ENCODE measurements at regions not wholly inside any gene's neighbourhood (a gene's known extent, or its start where the extent isn't known, plus 50 kb on each side); places are given as distances from the start of the nearest gene placed in this dataset.

- H3K4me3 ChIP-seq (ENCODE audit: low read length) = no peak overlapping the region
- H3K27me3 ChIP-seq (ENCODE audit: insufficient read depth, low read length) = no peaks in the 10 kb centered on the region
- no peak overlapping the region for H3K9ac ChIP-seq (ENCODE audit: low read depth, low read length)
- no peaks in the 10 kb centered on the region for H3K36me3 ChIP-seq (ENCODE audit: insufficient read depth, low read depth, low read length)
- no peaks in the 10 kb centered on the region for H3K4me1 ChIP-seq (ENCODE audit: insufficient read depth, low read length)
- no peaks in the 10 kb centered on the region; the same call in 1 of the 2 replicates for H3K9me3 ChIP-seq (ENCODE audit: insufficient read depth, low read depth, low read length)
- no peak overlapping the region for H3K27ac ChIP-seq (ENCODE audit: low read length)
Measured at GRCh38 chr13:89900104-89900765, 1447.3 kb upstream of the MIR17HG start.

- Histone ChIP-seq H3K9me3 (ENCODE audit: insufficient read depth, low read depth, low read length) (no peaks in the 10 kb centered on the region; the same call in 1 of the 2 replicates), H3K9ac (ENCODE audit: low read depth, low read length) (no peak overlapping the region), H3K4me3 (ENCODE audit: low read length) (no peak overlapping the region), H3K4me1 (ENCODE audit: insufficient read depth, low read length) (no peaks in the 10 kb centered on the region), H3K27me3 (ENCODE audit: insufficient read depth, low read length) (no peaks in the 10 kb centered on the region), H3K36me3 (ENCODE audit: insufficient read depth, low read depth, low read length) (no peaks in the 10 kb centered on the region), H3K27ac (ENCODE audit: low read length) (no peak overlapping the region)
Measured at GRCh38 chr13:89902223-89902622, 1445.3 kb upstream of the MIR17HG start.

- H3K27ac ChIP-seq (ENCODE audit: low read length) = no peak overlapping the region
- no peaks in the 10 kb centered on the region for H3K36me3 ChIP-seq (ENCODE audit: insufficient read depth, low read depth, low read length)
- no peaks in the 10 kb centered on the region for H3K4me1 ChIP-seq (ENCODE audit: insufficient read depth, low read length)
- H3K27me3 ChIP-seq (ENCODE audit: insufficient read depth, low read length) = no peaks in the 10 kb centered on the region
- H3K9ac ChIP-seq (ENCODE audit: low read depth, low read length) = no peak overlapping the region
- H3K9me3 ChIP-seq (ENCODE audit: insufficient read depth, low read depth, low read length) = no peaks in the 10 kb centered on the region; the same call in 1 of the 2 replicates
- no peak overlapping the region for H3K4me3 ChIP-seq (ENCODE audit: low read length)
Measured at GRCh38 chr13:89903115-89903514, 1444.4 kb upstream of the MIR17HG start.

- Histone ChIP-seq H3K27me3 (ENCODE audit: insufficient read depth, low read length) (no peaks in the 10 kb centered on the region), H3K27ac (ENCODE audit: low read length) (no peak overlapping the region), H3K36me3 (ENCODE audit: insufficient read depth, low read depth, low read length) (no peaks in the 10 kb centered on the region), H3K4me3 (ENCODE audit: low read length) (no peak overlapping the region), H3K9me3 (ENCODE audit: insufficient read depth, low read depth, low read length) (no peaks in the 10 kb centered on the region), H3K9ac (ENCODE audit: low read depth, low read length) (no peak overlapping the region), H3K4me1 (ENCODE audit: insufficient read depth, low read length) (no peaks in the 10 kb centered on the region)
Measured at GRCh38 chr13:89910166-89910565, 1437.3 kb upstream of the MIR17HG start.

- H3K4me3 ChIP-seq (ENCODE audit: low read length) = no peak overlapping the region
- no peaks in the 10 kb centered on the region for H3K4me1 ChIP-seq (ENCODE audit: insufficient read depth, low read length)
- no peak overlapping the region for H3K9ac ChIP-seq (ENCODE audit: low read depth, low read length)
- no peaks in the 10 kb centered on the region for H3K36me3 ChIP-seq (ENCODE audit: insufficient read depth, low read depth, low read length)
- H3K9me3 ChIP-seq (ENCODE audit: insufficient read depth, low read depth, low read length) = no peaks in the 10 kb centered on the region
- no peak overlapping the region for H3K27ac ChIP-seq (ENCODE audit: low read length)
- no peaks in the 10 kb centered on the region for H3K27me3 ChIP-seq (ENCODE audit: insufficient read depth, low read length)
Measured at GRCh38 chr13:89916551-89916950, 1430.9 kb upstream of the MIR17HG start.

GRCh38 chr13:89920461-89920860, 1427.0 kb upstream of the MIR17HG start:
- no peaks in the 10 kb centered on the region for H3K9me3 ChIP-seq (ENCODE audit: insufficient read depth, low read depth, low read length)
- no peak overlapping the region for H3K27ac ChIP-seq (ENCODE audit: low read length)
- no peaks in the 10 kb centered on the region for H3K36me3 ChIP-seq (ENCODE audit: insufficient read depth, low read depth, low read length)
- H3K4me1 ChIP-seq (ENCODE audit: insufficient read depth, low read length) = no peaks in the 10 kb centered on the region
- H3K27me3 ChIP-seq (ENCODE audit: insufficient read depth, low read length) = no peaks in the 10 kb centered on the region
- no peak overlapping the region for H3K9ac ChIP-seq (ENCODE audit: low read depth, low read length)
- H3K4me3 ChIP-seq (ENCODE audit: low read length) = no peak overlapping the region

- no peaks in the 10 kb centered on the region for H3K9me3 ChIP-seq (ENCODE audit: insufficient read depth, low read depth, low read length)
- H3K4me3 ChIP-seq (ENCODE audit: low read length) = no peak overlapping the region
- no peaks in the 10 kb centered on the region for H3K27me3 ChIP-seq (ENCODE audit: insufficient read depth, low read length)
- no peaks in the 10 kb centered on the region for H3K36me3 ChIP-seq (ENCODE audit: insufficient read depth, low read depth, low read length)
- no peaks in the 10 kb centered on the region for H3K4me1 ChIP-seq (ENCODE audit: insufficient read depth, low read length)
- no peak overlapping the region for H3K27ac ChIP-seq (ENCODE audit: low read length)
- H3K9ac ChIP-seq (ENCODE audit: low read depth, low read length) = no peak overlapping the region
Measured at GRCh38 chr13:89923052-89923451, 1424.4 kb upstream of the MIR17HG start.

- H3K9me3 ChIP-seq (ENCODE audit: insufficient read depth, low read depth, low read length) = no peaks in the 10 kb centered on the region
- no peak overlapping the region for H3K4me3 ChIP-seq (ENCODE audit: low read length)
- no peaks in the 10 kb centered on the region for H3K36me3 ChIP-seq (ENCODE audit: insufficient read depth, low read depth, low read length)
Measured at GRCh38 chr13:89923736-89924135, 1423.8 kb upstream of the MIR17HG start.

GRCh38 chr13:89925107-89925506, 1422.4 kb upstream of the MIR17HG start:
- H3K9ac ChIP-seq (ENCODE audit: low read depth, low read length) = no peak overlapping the region
- H3K27ac ChIP-seq (ENCODE audit: low read length) = no peak overlapping the region
- no peaks in the 10 kb centered on the region for H3K27me3 ChIP-seq (ENCODE audit: insufficient read depth, low read length)
- H3K4me3 ChIP-seq (ENCODE audit: low read length) = no peak overlapping the region
- H3K9me3 ChIP-seq (ENCODE audit: insufficient read depth, low read depth, low read length) = no peaks in the 10 kb centered on the region
- no peaks in the 10 kb centered on the region for H3K4me1 ChIP-seq (ENCODE audit: insufficient read depth, low read length)
- H3K36me3 ChIP-seq (ENCODE audit: insufficient read depth, low read depth, low read length) = no peaks in the 10 kb centered on the region

More at GRCh38 chr13:89923736-89924135, 1423.8 kb upstream of the MIR17HG start:
- Histone ChIP-seq H3K4me1 (ENCODE audit: insufficient read depth, low read length) (no peaks in the 10 kb centered on the region), H3K9ac (ENCODE audit: low read depth, low read length) (no peak overlapping the region), H3K27ac (ENCODE audit: low read length) (no peak overlapping the region), H3K27me3 (ENCODE audit: insufficient read depth, low read length) (no peaks in the 10 kb centered on the region)

- no peaks in the 10 kb centered on the region for H3K27me3 ChIP-seq (ENCODE audit: insufficient read depth, low read length)
- no peaks in the 10 kb centered on the region for H3K36me3 ChIP-seq (ENCODE audit: insufficient read depth, low read depth, low read length)
- H3K9me3 ChIP-seq (ENCODE audit: insufficient read depth, low read depth, low read length) = no peaks in the 10 kb centered on the region
- H3K9ac ChIP-seq (ENCODE audit: low read depth, low read length) = no peak overlapping the region
- H3K27ac ChIP-seq (ENCODE audit: low read length) = no peak overlapping the region
- H3K4me3 ChIP-seq (ENCODE audit: low read length) = no peak overlapping the region
- no peaks in the 10 kb centered on the region for H3K4me1 ChIP-seq (ENCODE audit: insufficient read depth, low read length)
Measured at GRCh38 chr13:89930861-89931260, 1416.6 kb upstream of the MIR17HG start.

- no peak overlapping the region for H3K4me3 ChIP-seq (ENCODE audit: low read length)
- no peaks in the 10 kb centered on the region for H3K36me3 ChIP-seq (ENCODE audit: insufficient read depth, low read depth, low read length)
- H3K9ac ChIP-seq (ENCODE audit: low read depth, low read length) = no peak overlapping the region
- H3K27ac ChIP-seq (ENCODE audit: low read length) = no peak overlapping the region
- H3K27me3 ChIP-seq (ENCODE audit: insufficient read depth, low read length) = no peaks in the 10 kb centered on the region
- no peaks in the 10 kb centered on the region for H3K9me3 ChIP-seq (ENCODE audit: insufficient read depth, low read depth, low read length)
- no peaks in the 10 kb centered on the region for H3K4me1 ChIP-seq (ENCODE audit: insufficient read depth, low read length)
Measured at GRCh38 chr13:89932902-89933301, 1414.6 kb upstream of the MIR17HG start.

- no peak overlapping the region for H3K9ac ChIP-seq (ENCODE audit: low read depth, low read length)
- no peaks in the 10 kb centered on the region for H3K27me3 ChIP-seq (ENCODE audit: insufficient read depth, low read length)
- H3K4me1 ChIP-seq (ENCODE audit: insufficient read depth, low read length) = no peaks in the 10 kb centered on the region
- no peaks in the 10 kb centered on the region for H3K36me3 ChIP-seq (ENCODE audit: insufficient read depth, low read depth, low read length)
- H3K9me3 ChIP-seq (ENCODE audit: insufficient read depth, low read depth, low read length) = no peaks in the 10 kb centered on the region
- H3K27ac ChIP-seq (ENCODE audit: low read length) = no peak overlapping the region
- no peak overlapping the region for H3K4me3 ChIP-seq (ENCODE audit: low read length)
Measured at GRCh38 chr13:89936256-89936655, 1411.2 kb upstream of the MIR17HG start.
